ENCODE measurements at regions not wholly inside any gene's neighbourhood (a gene's known extent, or its start where the extent isn't known, plus 50 kb on each side); places are given as distances from the start of the nearest gene placed in this dataset.
"Not testable (repeated sequence)": the region's sequence is repeated elsewhere in the genome, so short reads cannot be mapped to it uniquely, and the experiment has no call there.

DNA sequence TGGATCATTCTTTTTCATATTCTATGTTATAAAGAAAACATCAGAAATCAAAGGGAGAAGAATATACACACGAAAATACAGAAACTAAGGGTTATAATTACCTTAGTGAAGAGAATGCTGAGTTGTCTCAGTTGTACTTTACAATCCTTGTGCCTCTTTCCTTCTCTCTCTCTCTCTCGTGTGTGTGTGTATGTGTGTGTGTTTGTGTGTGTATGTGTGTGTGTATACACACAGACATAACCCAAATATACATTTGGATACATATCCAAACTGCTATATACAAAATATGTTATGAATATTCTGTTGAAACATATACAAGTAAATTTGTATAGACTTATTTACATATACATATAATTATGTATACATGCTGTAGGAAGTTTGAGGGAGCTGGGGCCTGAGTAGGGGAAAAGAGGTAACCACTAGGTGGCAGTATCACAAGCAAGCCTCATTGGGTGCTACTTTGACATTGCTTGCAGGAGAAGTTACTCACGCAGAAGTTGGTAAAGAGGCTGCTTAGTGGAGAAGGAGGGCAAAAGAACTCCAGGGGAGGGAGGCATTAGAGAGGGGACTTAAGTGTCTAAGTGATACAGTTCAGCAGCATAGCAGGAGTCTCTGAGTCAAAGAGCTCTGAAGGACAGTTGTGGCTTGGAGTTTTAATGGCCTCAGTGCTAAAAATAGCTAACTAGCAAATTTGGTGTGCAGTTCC lies 465.1 kb upstream of the PCDH20 start:
- TF ChIP-seq, protein P1, sequence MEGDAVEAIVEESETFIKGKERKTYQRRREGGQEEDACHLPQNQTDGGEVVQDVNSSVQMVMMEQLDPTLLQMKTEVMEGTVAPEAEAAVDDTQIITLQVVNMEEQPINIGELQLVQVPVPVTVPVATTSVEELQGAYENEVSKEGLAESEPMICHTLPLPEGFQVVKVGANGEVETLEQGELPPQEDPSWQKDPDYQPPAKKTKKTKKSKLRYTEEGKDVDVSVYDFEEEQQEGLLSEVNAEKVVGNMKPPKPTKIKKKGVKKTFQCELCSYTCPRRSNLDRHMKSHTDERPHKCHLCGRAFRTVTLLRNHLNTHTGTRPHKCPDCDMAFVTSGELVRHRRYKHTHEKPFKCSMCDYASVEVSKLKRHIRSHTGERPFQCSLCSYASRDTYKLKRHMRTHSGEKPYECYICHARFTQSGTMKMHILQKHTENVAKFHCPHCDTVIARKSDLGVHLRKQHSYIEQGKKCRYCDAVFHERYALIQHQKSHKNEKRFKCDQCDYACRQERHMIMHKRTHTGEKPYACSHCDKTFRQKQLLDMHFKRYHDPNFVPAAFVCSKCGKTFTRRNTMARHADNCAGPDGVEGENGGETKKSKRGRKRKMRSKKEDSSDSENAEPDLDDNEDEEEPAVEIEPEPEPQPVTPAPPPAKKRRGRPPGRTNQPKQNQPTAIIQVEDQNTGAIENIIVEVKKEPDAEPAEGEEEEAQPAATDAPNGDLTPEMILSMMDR (IDR thresholded peaks at IDR 0.05; ENCODE audit: low read depth, low read length): no peak; the same call in 1 of the 2 replicates
- DNase-seq (ENCODE audit: extremely low read depth, low read depth): no peak

DNA sequence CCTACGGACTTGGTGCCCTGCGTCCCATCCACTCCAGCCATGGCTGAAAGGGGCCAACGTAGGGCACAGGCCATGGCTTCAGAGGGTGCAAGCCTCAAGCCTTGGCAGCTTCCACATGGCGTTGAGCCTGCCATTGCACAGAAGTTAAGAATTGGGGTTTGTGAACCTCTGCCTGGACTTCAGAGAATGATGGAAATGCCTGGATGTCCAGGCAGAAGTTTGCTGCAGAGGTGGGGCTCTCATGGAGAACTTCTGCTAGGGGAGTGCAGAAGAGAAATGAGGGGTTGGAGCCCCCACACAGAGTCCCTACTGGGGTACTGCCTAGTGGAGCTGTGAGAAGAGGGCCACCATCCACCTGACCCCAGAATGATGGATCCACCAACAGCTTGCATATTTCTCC lies 462.9 kb upstream of the PCDH20 start:
- DNase-seq (ENCODE audit: extremely low read depth, low read depth): not testable (repeated sequence)

DNA sequence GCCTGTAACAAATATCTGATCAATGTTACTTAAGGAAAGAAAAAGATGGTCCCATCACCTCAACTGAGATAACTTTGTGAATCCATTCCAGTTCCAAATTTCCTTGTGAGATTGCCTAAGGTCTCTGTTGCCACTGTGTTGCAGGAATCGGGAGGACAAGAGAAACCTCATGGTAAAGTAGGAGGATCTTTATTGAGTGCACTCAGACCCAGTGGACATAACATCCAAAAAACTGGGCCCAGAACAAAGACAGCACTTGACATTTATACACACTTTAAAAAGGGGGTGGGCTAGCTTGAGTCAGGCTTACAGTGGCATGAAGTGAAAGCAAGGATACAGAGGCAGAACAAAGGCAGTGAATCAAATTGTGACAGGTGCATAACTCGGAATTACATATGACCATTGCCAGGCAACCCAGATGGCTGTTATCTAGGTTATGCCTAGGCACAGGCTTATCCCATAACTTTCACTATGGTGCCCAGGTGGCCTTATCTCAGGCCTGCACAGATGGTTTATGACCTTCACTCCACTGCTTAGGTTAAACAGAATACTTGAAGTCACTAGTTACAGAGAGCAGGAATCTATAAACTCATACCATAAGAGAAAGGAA lies 459.4 kb upstream of the PCDH20 start:
- DNase-seq (ENCODE audit: extremely low read depth, low read depth): no peak
- TF ChIP-seq, protein P1 (IDR thresholded peaks at IDR 0.05; ENCODE audit: low read depth, low read length): no peak

DNA sequence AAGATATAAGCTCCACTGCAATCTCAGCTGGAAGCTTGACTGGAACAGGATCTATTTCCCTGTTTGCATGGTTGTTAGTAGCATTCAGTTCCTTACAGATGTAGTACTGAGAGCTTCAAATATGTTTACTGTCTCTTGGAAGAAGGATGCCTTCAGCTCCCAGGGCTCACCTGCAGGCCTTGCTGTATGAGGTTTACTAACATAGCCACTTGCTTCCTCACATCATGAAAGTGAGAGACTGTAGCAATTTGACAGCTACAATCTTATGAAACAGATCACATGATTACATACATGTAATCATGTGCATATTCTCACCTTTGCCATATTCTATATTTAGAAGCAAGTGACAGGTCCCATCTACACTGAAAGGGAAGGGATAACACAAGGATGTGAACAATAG lies 458.1 kb upstream of the PCDH20 start:
- TF ChIP-seq, protein P1 (IDR thresholded peaks at IDR 0.05; ENCODE audit: low read depth, low read length): no peak
- no peak for DNase-seq (ENCODE audit: extremely low read depth, low read depth)

DNA sequence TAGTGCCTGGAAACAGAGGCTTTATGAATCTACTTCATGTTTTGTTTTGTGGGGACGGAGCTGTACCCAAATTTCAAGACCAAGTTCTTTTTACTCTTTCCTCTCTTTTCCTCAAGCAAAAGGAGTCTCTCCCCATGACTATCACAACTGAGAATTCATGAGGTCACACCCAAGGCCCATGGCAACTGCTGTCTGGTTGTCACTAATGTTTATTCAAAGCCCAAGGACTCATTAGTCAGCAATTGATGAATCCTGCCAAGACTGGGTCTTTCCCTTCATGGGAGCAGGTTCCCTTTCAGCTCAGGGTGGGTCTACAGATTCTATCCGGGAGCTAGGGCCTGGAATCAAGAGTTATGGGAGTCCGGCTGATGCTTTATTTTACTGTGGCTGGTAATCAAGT lies 441.5 kb upstream of the PCDH20 start:
- DNase-seq (ENCODE audit: extremely low read depth, low read depth): no peak
- TF ChIP-seq, protein P1 (IDR thresholded peaks at IDR 0.05; ENCODE audit: low read depth, low read length): no peak

DNA sequence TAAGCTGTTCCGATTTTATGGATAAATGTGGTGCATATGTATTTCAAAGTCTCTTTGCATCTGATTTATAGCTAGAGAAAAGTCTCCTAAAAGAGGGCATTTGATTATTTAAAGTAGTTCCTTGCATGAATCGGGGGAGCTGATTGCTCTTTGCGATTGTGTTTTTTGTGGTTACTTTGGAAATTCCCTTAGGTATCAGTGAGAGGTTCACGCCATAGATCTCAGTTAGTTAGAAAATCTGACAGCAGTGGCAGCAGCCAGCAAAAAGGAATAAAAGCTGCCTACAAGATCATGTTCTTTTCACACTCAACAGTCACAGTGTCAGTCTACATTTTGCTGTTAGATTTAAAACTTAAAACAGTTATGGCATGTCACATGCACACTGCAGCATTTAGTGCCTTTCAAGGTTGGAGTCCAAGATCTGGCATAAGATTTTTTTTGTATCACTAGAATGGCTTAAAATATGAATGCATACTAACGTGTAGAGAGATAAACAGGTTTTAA lies 436.5 kb upstream of the PCDH20 start:
- DNase-seq (ENCODE audit: extremely low read depth, low read depth): no peak

DNA sequence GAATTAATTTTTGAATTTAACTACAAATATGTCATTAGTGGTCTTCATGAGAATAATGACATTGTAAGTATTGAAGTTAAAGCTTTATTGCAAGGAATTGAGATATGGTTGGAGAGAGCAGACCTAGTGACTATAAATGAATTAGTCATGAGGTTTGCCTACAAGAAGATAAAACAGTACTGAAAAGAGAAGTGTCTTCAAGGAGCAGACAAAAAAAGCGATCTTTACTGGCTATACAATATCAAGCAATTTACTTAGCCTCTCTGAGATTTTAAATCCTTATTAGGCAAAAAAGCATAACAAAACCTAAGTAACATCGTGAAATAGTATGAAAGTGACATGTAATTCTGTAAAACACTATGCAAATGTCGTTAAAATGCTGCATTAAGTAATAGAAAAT lies 435.1 kb upstream of the PCDH20 start:
- TF ChIP-seq, protein P1 (IDR thresholded peaks at IDR 0.05; ENCODE audit: low read depth, low read length): no peak
- no peak for DNase-seq (ENCODE audit: extremely low read depth, low read depth)

More for the DNA sequence above, 436.5 kb upstream of the PCDH20 start:
- TF ChIP-seq, protein P1 (IDR thresholded peaks at IDR 0.05; ENCODE audit: low read depth, low read length): no peak

All from AG09319 (cell line).